DND-41 (cell line): ENCODE measurements at regions not wholly inside any gene's neighbourhood (a gene's known extent, or its start where the extent isn't known, plus 50 kb on each side); places are given as distances from the start of the nearest gene placed in this dataset.

ENCODE experiments used
- CTCF ChIP-seq: IDR thresholded peaks from 2 replicates; pipeline ENCODE4 v1.5.1; 2012; ENCODE audit warnings: borderline replicate concordance, low read length, moderate library complexity, mild to moderate bottlenecking; ENCODE audit not compliant: poor library complexity, severe bottlenecking; ENCODE audit errors: extremely low read depth
- EZH2 ChIP-seq: IDR thresholded peaks from 3 replicates; pipeline ENCODE4 v1.6.1; 2012; ENCODE audit warnings: borderline replicate concordance, low read depth, mild to moderate bottlenecking, moderate library complexity, low read length, inconsistent platforms; ENCODE audit not compliant: severe bottlenecking

- TF ChIP-seq EZH2 (no peak), CTCF (no peak)
Measured at GRCh38 chr21:35824136-35824535, 236.2 kb downstream of the SETD4 start.
